ENCODE measurements at regions not wholly inside any gene's neighbourhood (a gene's known extent, or its start where the extent isn't known, plus 50 kb on each side); places are given as distances from the start of the nearest gene placed in this dataset.

GRCh38 chr13:78722700-78723099, 63.7 kb upstream of the OBI1 start:
- intact Hi-C loops (cut with DNase I; ENCODE audit: low total_unique reads), result no loop called here
- no peaks in the 10 kb centered on the region for H3K4me1 ChIP-seq
- H3K9me3 ChIP-seq, result no peaks in the 10 kb centered on the region
- no peak for TF ChIP-seq CTCF (IDR thresholded peaks at IDR 0.05)
- no peak for TF ChIP-seq POLR2A (IDR thresholded peaks at IDR 0.05)
- WGBS, 2 donors, result 57 to 66% methylated on average over 3 of the region's 3 CpGs
- no peaks in the 10 kb centered on the region for H3K27me3 ChIP-seq
- no peak overlapping the region for H3K27ac ChIP-seq
- H3K4me3 ChIP-seq, result no peak overlapping the region
- H3K36me3 ChIP-seq (ENCODE audit: low read depth, missing control alignments), result no peaks in the 10 kb centered on the region
- no peak for DNase-seq

GRCh38 chr13:78719367-78719766, 60.4 kb upstream of the OBI1 start:
- TF ChIP-seq CTCF (IDR thresholded peaks at IDR 0.05) (no peak), POLR2A (IDR thresholded peaks at IDR 0.05) (no peak)
- H3K27ac ChIP-seq, result no peak overlapping the region
- intact Hi-C loops (cut with DNase I; ENCODE audit: low total_unique reads), result no loop called here
- WGBS, 2 donors, result 85 to 94% methylated on average over 2 of the region's 2 CpGs
- no peak overlapping the region for H3K4me3 ChIP-seq
- no peaks in the 10 kb centered on the region for H3K36me3 ChIP-seq (ENCODE audit: low read depth, missing control alignments)
- no peak for DNase-seq
- H3K9me3 ChIP-seq, result no peaks in the 10 kb centered on the region
- no peaks in the 10 kb centered on the region for H3K27me3 ChIP-seq
- no peaks in the 10 kb centered on the region for H3K4me1 ChIP-seq

- Histone ChIP-seq H3K36me3 (ENCODE audit: low read depth, missing control alignments) (no peaks in the 10 kb centered on the region), H3K4me1 (no peaks in the 10 kb centered on the region), H3K27ac (no peak overlapping the region), H3K9me3 (no peaks in the 10 kb centered on the region), H3K4me3 (no peak overlapping the region), H3K27me3 (no peaks in the 10 kb centered on the region)
- intact Hi-C loops (cut with DNase I; ENCODE audit: low total_unique reads), result no loop called here
- DNase-seq, result no peak
- 45 to 48% methylated on average over 1 of the region's 1 CpG for WGBS, 2 donors
- TF ChIP-seq CTCF (IDR thresholded peaks at IDR 0.05) (no peak), POLR2A (IDR thresholded peaks at IDR 0.05) (no peak)
Observed at GRCh38 chr13:78714717-78715116, 55.8 kb upstream of the OBI1 start.

GRCh38 chr13:78712831-78713230, 53.9 kb upstream of the OBI1 start:
- DNase-seq, result no peak
- Histone ChIP-seq H3K4me1 (no peaks in the 10 kb centered on the region), H3K9me3 (no peaks in the 10 kb centered on the region), H3K27ac (no peak overlapping the region), H3K4me3 (no peak overlapping the region), H3K36me3 (ENCODE audit: low read depth, missing control alignments) (no peaks in the 10 kb centered on the region), H3K27me3 (no peaks in the 10 kb centered on the region)
- WGBS, 2 donors, result 55 to 67% methylated on average over 4 of the region's 4 CpGs
- intact Hi-C loops (cut with DNase I; ENCODE audit: low total_unique reads), result no loop called here
- TF ChIP-seq POLR2A (IDR thresholded peaks at IDR 0.05), result no peak
- no peak for TF ChIP-seq CTCF (IDR thresholded peaks at IDR 0.05)

- DNase-seq, result no peak
- H3K36me3 ChIP-seq (ENCODE audit: low read depth, missing control alignments), result no peaks in the 10 kb centered on the region
- WGBS, 2 donors, result 91 to 94% methylated on average over 1 of the region's 1 CpG
- intact Hi-C loops (cut with DNase I; ENCODE audit: low total_unique reads), result no loop called here
- H3K27me3 ChIP-seq, result no peaks in the 10 kb centered on the region
- no peaks in the 10 kb centered on the region for H3K9me3 ChIP-seq
- no peaks in the 10 kb centered on the region for H3K4me1 ChIP-seq
- H3K27ac ChIP-seq, result no peak overlapping the region
- TF ChIP-seq CTCF (IDR thresholded peaks at IDR 0.05), result no peak
- TF ChIP-seq POLR2A (IDR thresholded peaks at IDR 0.05), result no peak
- H3K4me3 ChIP-seq, result no peak overlapping the region
Observed at GRCh38 chr13:78709028-78709427, 50.1 kb upstream of the OBI1 start.
